ENCODE measurements at regions not wholly inside any gene's neighbourhood (a gene's known extent, or its start where the extent isn't known, plus 50 kb on each side); places are given as distances from the start of the nearest gene placed in this dataset.

DNA sequence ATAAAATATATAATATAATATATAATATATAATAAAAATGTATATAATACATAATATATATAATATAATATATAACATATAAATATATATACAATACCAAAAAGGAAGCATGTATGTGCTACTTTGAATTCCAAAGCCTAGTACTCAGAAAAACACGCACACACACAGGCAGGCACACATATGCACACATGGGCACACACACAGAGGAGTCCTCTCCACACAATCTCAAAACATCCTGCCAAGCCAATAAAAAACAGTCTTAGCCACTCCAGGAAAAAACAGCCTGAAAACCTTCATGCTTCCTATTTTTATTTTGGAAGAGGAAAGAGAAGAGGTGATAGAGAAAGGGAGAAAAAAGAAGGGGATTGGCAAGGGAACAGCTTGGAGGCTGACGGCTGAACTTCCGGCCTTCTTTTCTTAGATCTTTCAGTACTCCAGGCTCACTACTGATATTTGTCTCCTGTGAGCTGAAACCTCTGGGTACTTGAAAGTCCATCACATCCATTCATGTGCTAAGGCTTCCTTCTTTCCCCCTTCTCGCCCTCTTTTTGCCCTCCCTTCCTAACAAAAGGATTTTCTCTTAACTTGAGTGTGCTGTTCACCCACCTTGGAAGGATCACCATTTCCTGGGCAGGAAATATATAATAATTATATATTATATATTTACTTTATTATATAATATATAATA, 394.2 kb downstream of the NUAK1 start:
- Mint-ChIP-seq H3K36me3 (ENCODE audit: low read depth) (no peaks in the 10 kb centered on the region), H3K4me1 (ENCODE audit: low read depth) (no peaks in the 10 kb centered on the region), H3K4me3 (no peak overlapping the region), H3K27ac (no peak overlapping the region), H3K27me3 (ENCODE audit: low read depth) (no peaks in the 10 kb centered on the region), H3K9me3 (no peaks in the 10 kb centered on the region)
- CTCF ChIA-PET = no interaction called here
- no peak for DNase-seq
- intact Hi-C loops (cut with micrococcal nuclease) = no loop called here

DNA sequence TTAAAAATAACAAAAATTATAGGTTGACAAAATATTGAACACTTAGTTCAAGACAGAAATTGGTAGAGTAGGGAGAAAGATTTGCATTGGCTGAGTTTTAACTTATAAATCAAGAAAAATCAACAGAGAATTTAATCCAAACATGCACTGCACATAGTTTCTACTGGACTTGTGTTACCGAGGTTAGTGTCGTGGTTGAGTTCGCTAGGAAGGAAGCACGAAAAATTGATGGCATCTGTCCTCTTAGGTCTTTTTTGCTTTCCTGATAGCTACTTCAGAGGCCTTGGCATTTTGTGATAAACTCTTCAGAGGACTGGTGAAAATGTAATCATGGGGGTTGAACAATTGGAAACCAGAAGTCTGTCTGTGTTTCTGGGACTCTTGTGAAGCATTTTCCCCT, 392.9 kb downstream of the NUAK1 start:
- H3K4me3 Mint-ChIP-seq = no peak overlapping the region
- no peaks in the 10 kb centered on the region for H3K9me3 Mint-ChIP-seq
- no peak overlapping the region for H3K27ac Mint-ChIP-seq
- H3K36me3 Mint-ChIP-seq (ENCODE audit: low read depth) = no peaks in the 10 kb centered on the region
- DNase-seq = no peak
- no peaks in the 10 kb centered on the region for H3K27me3 Mint-ChIP-seq (ENCODE audit: low read depth)
- H3K4me1 Mint-ChIP-seq (ENCODE audit: low read depth) = no peaks in the 10 kb centered on the region
- intact Hi-C loops (cut with micrococcal nuclease) = no loop called here
- CTCF ChIA-PET = no interaction called here

DNA sequence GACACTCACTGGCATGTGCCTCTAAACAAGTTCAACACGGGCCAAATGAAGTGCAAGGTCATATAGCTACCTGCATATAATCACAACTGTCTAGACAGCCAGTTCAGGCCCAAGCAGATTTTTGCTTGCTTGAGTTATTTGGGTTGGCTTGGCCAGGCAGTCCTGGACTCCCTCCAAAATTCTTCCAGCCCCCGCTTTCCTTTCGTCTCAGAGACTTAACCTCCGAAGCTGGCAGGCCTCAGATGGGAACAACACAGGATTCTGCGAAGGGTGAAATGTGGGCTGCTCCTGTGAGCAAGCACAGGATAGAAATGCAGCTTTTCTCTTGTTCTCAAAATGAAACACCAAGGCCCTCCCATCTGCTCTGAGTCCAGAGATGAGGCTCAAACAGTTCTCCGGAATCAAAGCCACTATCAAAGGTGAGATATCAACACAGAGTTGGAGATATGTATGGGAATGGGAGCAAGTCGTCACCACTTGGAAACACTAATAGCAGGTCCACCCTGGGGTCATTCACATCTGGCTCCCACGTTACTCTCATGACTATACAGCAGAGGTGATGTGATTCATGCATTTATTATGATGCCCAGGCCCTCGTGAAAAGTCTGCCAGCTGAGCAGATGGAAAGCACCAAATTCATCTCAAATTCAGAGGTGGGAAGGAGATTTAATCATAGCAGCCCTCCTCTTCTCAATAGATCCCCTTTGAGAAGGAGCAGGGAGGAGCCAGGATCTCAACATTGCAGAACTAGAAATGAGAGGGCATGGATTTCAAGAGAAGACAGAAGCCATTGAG, 389.8 kb downstream of the NUAK1 start:
- CTCF ChIA-PET = no interaction called here
- Mint-ChIP-seq H3K9me3 (no peaks in the 10 kb centered on the region), H3K4me3 (no peak overlapping the region), H3K4me1 (ENCODE audit: low read depth) (no peaks in the 10 kb centered on the region), H3K36me3 (ENCODE audit: low read depth) (no peaks in the 10 kb centered on the region), H3K27ac (no peak overlapping the region), H3K27me3 (ENCODE audit: low read depth) (no peaks in the 10 kb centered on the region)
- intact Hi-C loops (cut with micrococcal nuclease) = no loop called here
- DNase-seq = no peak

GRCh38 chr12:105750096-105750495, 388.7 kb downstream of the NUAK1 start:
- Mint-ChIP-seq H3K36me3 (ENCODE audit: low read depth) (no peaks in the 10 kb centered on the region), H3K27me3 (ENCODE audit: low read depth) (no peaks in the 10 kb centered on the region), H3K4me3 (no peak overlapping the region), H3K9me3 (no peaks in the 10 kb centered on the region), H3K4me1 (ENCODE audit: low read depth) (no peaks in the 10 kb centered on the region), H3K27ac (no peak overlapping the region)
- intact Hi-C loops (cut with micrococcal nuclease) = no loop called here
- DNase-seq = no peak
- CTCF ChIA-PET = no interaction called here

GRCh38 chr12:105754313-105754712, 384.4 kb downstream of the NUAK1 start:
- Mint-ChIP-seq H3K9me3 (no peaks in the 10 kb centered on the region), H3K4me3 (no peak overlapping the region), H3K27me3 (ENCODE audit: low read depth) (no peaks in the 10 kb centered on the region), H3K4me1 (ENCODE audit: low read depth) (no peaks in the 10 kb centered on the region), H3K36me3 (ENCODE audit: low read depth) (no peaks in the 10 kb centered on the region), H3K27ac (no peak overlapping the region)
- CTCF ChIA-PET = no interaction called here
- intact Hi-C loops (cut with micrococcal nuclease) = no loop called here
- no peak for DNase-seq

DNA sequence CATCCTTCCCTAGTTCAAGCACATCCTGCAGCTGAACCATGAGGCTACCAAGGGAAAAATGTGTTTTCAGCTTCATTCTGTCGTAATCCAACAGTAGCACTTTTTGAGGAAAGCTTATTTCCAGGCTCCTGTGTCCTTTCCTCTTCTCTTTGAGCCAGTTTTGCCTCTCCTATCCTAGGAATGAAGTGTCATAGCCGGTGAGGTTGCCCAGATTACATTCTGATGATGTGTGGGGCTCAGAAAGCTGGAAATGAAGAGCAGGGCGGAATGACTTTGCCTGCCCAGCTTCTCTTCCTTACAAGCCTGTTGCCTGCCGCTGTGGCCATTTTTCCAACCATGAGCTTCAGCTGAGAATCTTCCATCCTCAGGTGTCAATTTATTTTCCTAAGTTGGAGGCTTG, 381.8 kb downstream of the NUAK1 start:
- CTCF ChIA-PET = no interaction called here
- no peaks in the 10 kb centered on the region for H3K4me1 Mint-ChIP-seq (ENCODE audit: low read depth)
- H3K36me3 Mint-ChIP-seq (ENCODE audit: low read depth) = no peaks in the 10 kb centered on the region
- H3K27me3 Mint-ChIP-seq (ENCODE audit: low read depth) = no peaks in the 10 kb centered on the region
- no peaks in the 10 kb centered on the region for H3K9me3 Mint-ChIP-seq
- H3K4me3 Mint-ChIP-seq = no peak overlapping the region
- intact Hi-C loops (cut with micrococcal nuclease) = no loop called here
- DNase-seq = no peak
- no peak overlapping the region for H3K27ac Mint-ChIP-seq

DNA sequence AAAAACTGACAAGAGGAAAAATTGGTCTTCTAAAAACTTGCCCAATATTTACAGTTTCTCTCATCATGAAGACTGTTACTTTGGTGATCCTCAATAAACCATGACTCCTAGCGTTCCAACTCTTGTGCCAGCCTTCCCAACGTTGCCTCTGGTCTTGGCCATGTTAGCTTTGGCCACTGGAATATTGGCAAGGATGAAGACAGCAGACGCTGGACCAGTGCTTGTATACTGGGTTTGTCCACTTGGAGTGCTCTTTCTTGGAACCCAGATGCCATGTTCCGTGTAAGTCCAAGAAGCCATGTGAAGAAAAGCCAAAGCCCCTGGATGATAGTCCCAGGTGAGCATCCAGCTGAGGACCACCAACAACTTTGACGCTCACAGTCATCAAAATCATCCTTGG, 379.6 kb downstream of the NUAK1 start:
- Mint-ChIP-seq H3K4me3 (no peak overlapping the region), H3K36me3 (ENCODE audit: low read depth) (no peaks in the 10 kb centered on the region), H3K27ac (no peak overlapping the region), H3K9me3 (no peaks in the 10 kb centered on the region), H3K27me3 (ENCODE audit: low read depth) (peaks cover 2% of the 10 kb centered on the region), H3K4me1 (ENCODE audit: low read depth) (no peaks in the 10 kb centered on the region)
- CTCF ChIA-PET = no interaction called here
- no peak for DNase-seq
- intact Hi-C loops (cut with micrococcal nuclease) = no loop called here

GRCh38 chr12:105761075-105761474, 377.7 kb downstream of the NUAK1 start:
- no peaks in the 10 kb centered on the region for H3K4me1 Mint-ChIP-seq (ENCODE audit: low read depth)
- CTCF ChIA-PET = no interaction called here
- no peaks in the 10 kb centered on the region for H3K36me3 Mint-ChIP-seq (ENCODE audit: low read depth)
- no peak overlapping the region for H3K27ac Mint-ChIP-seq
- no peaks in the 10 kb centered on the region for H3K9me3 Mint-ChIP-seq
- DNase-seq = no peak
- intact Hi-C loops (cut with micrococcal nuclease) = no loop called here
- no peak overlapping the region for H3K4me3 Mint-ChIP-seq
- peaks cover 5% of the 10 kb centered on the region for H3K27me3 Mint-ChIP-seq (ENCODE audit: low read depth)

- intact Hi-C loops (cut with micrococcal nuclease) = no loop called here
- Mint-ChIP-seq H3K36me3 (ENCODE audit: low read depth) (no peaks in the 10 kb centered on the region), H3K4me3 (no peak overlapping the region), H3K4me1 (ENCODE audit: low read depth) (no peaks in the 10 kb centered on the region), H3K9me3 (no peaks in the 10 kb centered on the region), H3K27me3 (ENCODE audit: low read depth) (peaks cover 8% of the 10 kb centered on the region), H3K27ac (no peak overlapping the region)
- DNase-seq = no peak
- CTCF ChIA-PET = no interaction called here
Measured at GRCh38 chr12:105764216-105764835, 374.4 kb downstream of the NUAK1 start.

- H3K27me3 Mint-ChIP-seq (ENCODE audit: low read depth) = peaks cover 8% of the 10 kb centered on the region
- no peak for DNase-seq
- no peaks in the 10 kb centered on the region for H3K4me1 Mint-ChIP-seq (ENCODE audit: low read depth)
- H3K9me3 Mint-ChIP-seq = no peaks in the 10 kb centered on the region
- CTCF ChIA-PET = no interaction called here
- H3K36me3 Mint-ChIP-seq (ENCODE audit: low read depth) = no peaks in the 10 kb centered on the region
- intact Hi-C loops (cut with micrococcal nuclease) = no loop called here
- no peak overlapping the region for H3K27ac Mint-ChIP-seq
- no peak overlapping the region for H3K4me3 Mint-ChIP-seq
Measured at GRCh38 chr12:105765053-105766014, 373.4 kb downstream of the NUAK1 start.

- no peak overlapping the region for H3K4me3 Mint-ChIP-seq
- CTCF ChIA-PET = no interaction called here
- no peak overlapping the region for H3K27ac Mint-ChIP-seq
- H3K36me3 Mint-ChIP-seq (ENCODE audit: low read depth) = no peaks in the 10 kb centered on the region
- H3K27me3 Mint-ChIP-seq (ENCODE audit: low read depth) = peaks cover 8% of the 10 kb centered on the region
- DNase-seq = no peak
- intact Hi-C loops (cut with micrococcal nuclease) = no loop called here
- H3K4me1 Mint-ChIP-seq (ENCODE audit: low read depth) = no peaks in the 10 kb centered on the region
- no peaks in the 10 kb centered on the region for H3K9me3 Mint-ChIP-seq
Measured at GRCh38 chr12:105766029-105766428, 372.7 kb downstream of the NUAK1 start.

DNA sequence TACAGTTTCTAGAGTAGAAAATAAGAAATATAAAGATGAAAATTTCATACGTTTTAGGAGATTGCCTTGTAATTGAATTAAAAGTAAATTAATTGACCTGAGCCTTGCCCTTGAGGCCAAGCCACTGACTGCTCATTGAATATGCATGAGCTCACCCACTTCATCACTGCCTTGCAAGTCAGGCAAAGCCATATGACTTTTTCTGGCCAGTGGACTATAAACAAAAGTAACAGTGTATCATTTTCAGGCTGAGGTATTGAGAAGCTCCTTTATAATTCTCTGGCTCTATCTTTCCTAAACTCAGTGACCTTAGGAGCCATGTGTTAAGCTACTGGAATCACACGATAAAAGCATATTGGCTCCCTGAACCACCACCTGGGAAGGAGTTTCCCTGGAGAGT, 369.3 kb downstream of the NUAK1 start:
- Mint-ChIP-seq H3K27ac (no peak overlapping the region), H3K4me1 (ENCODE audit: low read depth) (no peaks in the 10 kb centered on the region), H3K4me3 (no peak overlapping the region), H3K36me3 (ENCODE audit: low read depth) (no peaks in the 10 kb centered on the region), H3K27me3 (ENCODE audit: low read depth) (peaks cover 14% of the 10 kb centered on the region), H3K9me3 (peaks cover 4% of the 10 kb centered on the region)
- CTCF ChIA-PET = interaction anchor here (0.6 kb wide), 1 partner anchor 512 kb away, joined by 3 read pairs; no protein-coding TSS in a partner anchor
- intact Hi-C loops (cut with micrococcal nuclease) = no loop called here
- no peak for DNase-seq

Measured in activated naive CD4-positive, alpha-beta T cell treated with anti-CD3 and anti-CD28 coated beads for 36 hours (primary cell).